ENCODE measurements at regions not wholly inside any gene's neighbourhood (a gene's known extent, or its start where the extent isn't known, plus 50 kb on each side); places are given as distances from the start of the nearest gene placed in this dataset.
A peak's percentile ranks its signal among the peaks of the same experiment; 100 is the strongest.
"Not testable (repeated sequence)": the region's sequence is repeated elsewhere in the genome, so short reads cannot be mapped to it uniquely, and the experiment has no call there.

GRCh38 chr20:47973519-47974233 is 188.4 kb upstream of the SULF2 start:
- no peaks in the 10 kb centered on the region for H3K9me3 ChIP-seq (ENCODE audit: insufficient read depth, low read depth, low read length)
- H3K4me1 ChIP-seq (ENCODE audit: insufficient read depth, low read length), result peaks cover 39% of the 10 kb centered on the region
- H3K9ac ChIP-seq (ENCODE audit: low read depth, low read length), result no peak overlapping the region
- H3K27me3 ChIP-seq (ENCODE audit: insufficient read depth, low read length), result no peaks in the 10 kb centered on the region
- H3K4me3 ChIP-seq (ENCODE audit: low read length), result no peak overlapping the region
- H3K36me3 ChIP-seq (ENCODE audit: insufficient read depth, low read length), result no peaks in the 10 kb centered on the region
- 48% methylated on average over 24 of the region's 26 CpGs for WGBS
- no peak overlapping the region for H3K27ac ChIP-seq (ENCODE audit: low read depth, low read length)

GRCh38 chr20:47972916-47973309 is 187.6 kb upstream of the SULF2 start:
- peak overlapping the region; percentile 25; the same call in 1 of the 2 replicates for H3K9ac ChIP-seq (ENCODE audit: low read depth, low read length)
- 80% methylated on average over 16 of the region's 17 CpGs for WGBS

GRCh38 chr20:47972297-47972915 is 187.1 kb upstream of the SULF2 start:
- H3K4me1 ChIP-seq (ENCODE audit: insufficient read depth, low read length), result peaks cover 38% of the 10 kb centered on the region
- H3K9me3 ChIP-seq (ENCODE audit: insufficient read depth, low read depth, low read length); H3K4me3 ChIP-seq (ENCODE audit: low read length); H3K36me3 ChIP-seq (ENCODE audit: insufficient read depth, low read length); H3K27me3 ChIP-seq (ENCODE audit: insufficient read depth, low read length); H3K27ac ChIP-seq (ENCODE audit: low read depth, low read length): not testable (repeated sequence)
- peak overlapping the region; percentile 25; the same call in 1 of the 2 replicates for H3K9ac ChIP-seq (ENCODE audit: low read depth, low read length)
- 32% methylated on average over 26 of the region's 26 CpGs for WGBS

More at GRCh38 chr20:47972916-47973309, 187.6 kb upstream of the SULF2 start:
- no peak overlapping the region for H3K27ac ChIP-seq (ENCODE audit: low read depth, low read length)
- H3K4me3 ChIP-seq (ENCODE audit: low read length), result no peak overlapping the region
- H3K36me3 ChIP-seq (ENCODE audit: insufficient read depth, low read length), result no peaks in the 10 kb centered on the region
- no peaks in the 10 kb centered on the region for H3K27me3 ChIP-seq (ENCODE audit: insufficient read depth, low read length)
- H3K9me3 ChIP-seq (ENCODE audit: insufficient read depth, low read depth, low read length), result no peaks in the 10 kb centered on the region
- peaks cover 38% of the 10 kb centered on the region for H3K4me1 ChIP-seq (ENCODE audit: insufficient read depth, low read length)

GRCh38 chr20:47971058-47971791 is 185.9 kb upstream of the SULF2 start:
- H3K4me1 ChIP-seq (ENCODE audit: insufficient read depth, low read length), result peaks cover 38% of the 10 kb centered on the region
- no peak overlapping the region for H3K9ac ChIP-seq (ENCODE audit: low read depth, low read length)
- H3K4me3 ChIP-seq (ENCODE audit: low read length), result no peak overlapping the region
- no peaks in the 10 kb centered on the region for H3K36me3 ChIP-seq (ENCODE audit: insufficient read depth, low read length)
- H3K27ac ChIP-seq (ENCODE audit: low read depth, low read length), result no peak overlapping the region; the same call in 1 of the 2 replicates
- 71% methylated on average over 14 of the region's 14 CpGs for WGBS
- no peaks in the 10 kb centered on the region for H3K9me3 ChIP-seq (ENCODE audit: insufficient read depth, low read depth, low read length)
- H3K27me3 ChIP-seq (ENCODE audit: insufficient read depth, low read length), result no peaks in the 10 kb centered on the region

- H3K4me1 ChIP-seq (ENCODE audit: insufficient read depth, low read length), result peaks cover 38% of the 10 kb centered on the region
- H3K9ac ChIP-seq (ENCODE audit: low read depth, low read length), result no peak overlapping the region
- H3K4me3 ChIP-seq (ENCODE audit: low read length), result no peak overlapping the region
- WGBS, result 83% methylated on average over 8 of the region's 8 CpGs
- H3K9me3 ChIP-seq (ENCODE audit: insufficient read depth, low read depth, low read length), result no peaks in the 10 kb centered on the region
- no peaks in the 10 kb centered on the region for H3K27me3 ChIP-seq (ENCODE audit: insufficient read depth, low read length)
- H3K27ac ChIP-seq (ENCODE audit: low read depth, low read length), result no peak overlapping the region; the same call in 1 of the 2 replicates
- H3K36me3 ChIP-seq (ENCODE audit: insufficient read depth, low read length), result no peaks in the 10 kb centered on the region
Observed at GRCh38 chr20:47970282-47970903, 185.1 kb upstream of the SULF2 start.

GRCh38 chr20:47969426-47969825 is 184.1 kb upstream of the SULF2 start:
- Histone ChIP-seq H3K9ac (ENCODE audit: low read depth, low read length) (no peak overlapping the region), H3K36me3 (ENCODE audit: insufficient read depth, low read length) (no peaks in the 10 kb centered on the region), H3K4me3 (ENCODE audit: low read length) (no peak overlapping the region), H3K9me3 (ENCODE audit: insufficient read depth, low read depth, low read length) (no peaks in the 10 kb centered on the region), H3K4me1 (ENCODE audit: insufficient read depth, low read length) (peaks cover 40% of the 10 kb centered on the region), H3K27ac (ENCODE audit: low read depth, low read length) (no peak overlapping the region), H3K27me3 (ENCODE audit: insufficient read depth, low read length) (no peaks in the 10 kb centered on the region)
- WGBS, result 90% methylated on average over 6 of the region's 6 CpGs

GRCh38 chr20:47968541-47969310 is 183.4 kb upstream of the SULF2 start:
- H3K9me3 ChIP-seq (ENCODE audit: insufficient read depth, low read depth, low read length), result no peaks in the 10 kb centered on the region
- H3K9ac ChIP-seq (ENCODE audit: low read depth, low read length), result no peak overlapping the region
- WGBS, result 92% methylated on average over 31 of the region's 31 CpGs
- H3K27me3 ChIP-seq (ENCODE audit: insufficient read depth, low read length), result no peaks in the 10 kb centered on the region
- H3K27ac ChIP-seq (ENCODE audit: low read depth, low read length), result no peak overlapping the region
- H3K36me3 ChIP-seq (ENCODE audit: insufficient read depth, low read length), result no peaks in the 10 kb centered on the region
- H3K4me3 ChIP-seq (ENCODE audit: low read length), result no peak overlapping the region
- H3K4me1 ChIP-seq (ENCODE audit: insufficient read depth, low read length), result peaks cover 39% of the 10 kb centered on the region

GRCh38 chr20:47964149-47964548 is 178.9 kb upstream of the SULF2 start:
- WGBS, result 59% methylated on average over 5 of the region's 5 CpGs
- H3K27me3 ChIP-seq (ENCODE audit: insufficient read depth, low read length), result no peaks in the 10 kb centered on the region
- H3K36me3 ChIP-seq (ENCODE audit: insufficient read depth, low read length), result no peaks in the 10 kb centered on the region
- H3K9me3 ChIP-seq (ENCODE audit: insufficient read depth, low read depth, low read length), result no peaks in the 10 kb centered on the region
- no peak overlapping the region for H3K27ac ChIP-seq (ENCODE audit: low read depth, low read length)
- H3K4me1 ChIP-seq (ENCODE audit: insufficient read depth, low read length), result peaks cover 7% of the 10 kb centered on the region
- no peak overlapping the region for H3K9ac ChIP-seq (ENCODE audit: low read depth, low read length)
- H3K4me3 ChIP-seq (ENCODE audit: low read length), result no peak overlapping the region

- Histone ChIP-seq H3K27ac (ENCODE audit: low read depth, low read length) (no peak overlapping the region), H3K36me3 (ENCODE audit: insufficient read depth, low read length) (no peaks in the 10 kb centered on the region), H3K27me3 (ENCODE audit: insufficient read depth, low read length) (no peaks in the 10 kb centered on the region), H3K4me3 (ENCODE audit: low read length) (no peak overlapping the region), H3K9ac (ENCODE audit: low read depth, low read length) (no peak overlapping the region), H3K4me1 (ENCODE audit: insufficient read depth, low read length) (peaks cover 7% of the 10 kb centered on the region), H3K9me3 (ENCODE audit: insufficient read depth, low read depth, low read length) (no peaks in the 10 kb centered on the region)
- WGBS, result 83% methylated on average over 8 of the region's 8 CpGs
Observed at GRCh38 chr20:47963022-47963421, 177.7 kb upstream of the SULF2 start.

GRCh38 chr20:47962286-47962963 is 177.1 kb upstream of the SULF2 start:
- H3K36me3 ChIP-seq (ENCODE audit: insufficient read depth, low read length), result no peaks in the 10 kb centered on the region
- 92% methylated on average over 7 of the region's 7 CpGs for WGBS
- H3K27me3 ChIP-seq (ENCODE audit: insufficient read depth, low read length), result no peaks in the 10 kb centered on the region
- H3K9ac ChIP-seq (ENCODE audit: low read depth, low read length), result no peak overlapping the region
- H3K9me3 ChIP-seq (ENCODE audit: insufficient read depth, low read depth, low read length), result no peaks in the 10 kb centered on the region
- H3K27ac ChIP-seq (ENCODE audit: low read depth, low read length), result no peak overlapping the region
- no peak overlapping the region for H3K4me3 ChIP-seq (ENCODE audit: low read length)
- peaks cover 7% of the 10 kb centered on the region for H3K4me1 ChIP-seq (ENCODE audit: insufficient read depth, low read length)
